ENCODE measurements at regions not wholly inside any gene's neighbourhood (a gene's known extent, or its start where the extent isn't known, plus 50 kb on each side); places are given as distances from the start of the nearest gene placed in this dataset.

DNA sequence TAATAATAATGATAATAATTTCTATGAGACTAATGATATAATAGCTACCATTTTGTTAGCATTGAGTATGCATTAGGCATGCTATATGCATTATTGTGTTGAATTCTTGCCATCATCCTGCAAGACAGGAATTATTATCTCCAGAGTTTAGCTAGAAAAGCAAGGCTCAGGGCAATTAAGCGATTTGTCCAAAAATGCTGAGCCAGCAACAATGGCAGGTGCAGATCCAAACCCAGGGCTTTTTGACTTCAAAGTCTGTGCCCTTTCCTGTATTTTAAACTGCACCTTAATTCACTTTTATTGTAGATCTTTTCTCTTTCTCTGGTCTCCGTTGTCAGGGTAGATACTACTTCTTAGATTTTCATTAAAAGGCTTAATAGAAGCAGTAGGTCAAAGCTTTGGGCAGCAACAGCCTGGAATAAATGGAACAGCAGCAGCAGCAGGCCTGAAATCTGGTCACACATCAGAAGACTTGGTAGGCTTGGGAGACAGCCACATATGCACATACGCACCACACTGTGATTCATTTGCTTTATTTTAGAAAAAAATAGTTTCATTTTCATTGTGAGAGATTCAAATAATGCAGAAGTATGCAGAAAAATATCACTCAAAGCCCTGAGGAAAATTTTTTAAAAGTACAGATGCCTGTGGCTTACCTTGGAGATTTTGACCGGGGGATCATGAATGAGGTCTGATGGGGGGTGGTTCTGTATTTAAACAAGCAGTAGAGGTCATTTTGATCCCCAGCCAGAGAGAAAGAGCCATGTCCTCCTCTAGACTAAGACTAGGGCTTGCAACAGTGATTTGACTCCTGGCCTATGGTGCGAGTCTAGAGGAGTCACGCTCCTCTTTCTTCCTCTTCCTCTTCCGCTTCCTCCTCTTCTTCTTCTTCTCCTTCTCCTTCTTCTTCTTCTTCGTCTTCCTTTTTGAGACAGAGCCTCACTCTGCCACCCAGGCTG is 455.7 kb downstream of the TSN start:
- TF ChIP-seq EZH2 (IDR thresholded peaks at IDR 0.05; ENCODE audit: insufficient read depth, poor library complexity, severe bottlenecking), result no peak
- no peak for TF ChIP-seq EZH2phosphoT487 (IDR thresholded peaks at IDR 0.05; ENCODE audit: insufficient read depth, low read depth)
